Panc1 (cell line): ENCODE measurements at regions not wholly inside any gene's neighbourhood (a gene's known extent, or its start where the extent isn't known, plus 50 kb on each side); places are given as distances from the start of the nearest gene placed in this dataset.

Experiments used
- ATAC-seq: fragments of 200-7000 bp; cut with Tn5 transposase; 2 replicates; pipeline ENCODE4 v1.9.1; 2020; ENCODE audit warnings: mild to moderate bottlenecking, moderate library complexity
- BruUV-seq: library from RNA; stranded (reverse); fragments of 400-500 nt; replicated peaks from 2 replicates; lab custom pipeline; 2021; lab: Mats Ljungman, UMichigan
- CTCF ChIA-PET: fragments of 300-600 bp; sonication (Branson Sonifier 250); formaldehyde crosslinking; loops from one replicate; lab custom pipeline; 2022; ENCODE audit warnings: antibody characterized with exemption; lab: Charles Lee
- POLR2A ChIA-PET: fragments of 300-600 bp; sonication (Branson Sonifier 250); formaldehyde crosslinking; loops from one replicate; lab custom pipeline; 2022; ENCODE audit warnings: antibody characterized with exemption; lab: Charles Lee
- DNase-seq: peaks from one replicate; pipeline ENCODE4 v3.0.0-alpha.2; 2010; ENCODE audit warnings: low read depth, low spot score
- H3K27ac ChIP-seq: 2 replicates; pipeline ENCODE4 v1.5.1; 2011; ENCODE audit warnings: mild to moderate bottlenecking, low read length, inconsistent platforms
- H3K27me3 ChIP-seq: fragments of 200-500 bp; sonication (Bioruptor generic); 2 replicates; pipeline ENCODE4 v1.6.0; 2014; ENCODE audit warnings: low read length, inconsistent platforms; ENCODE audit not compliant: control insufficient read depth, insufficient read depth
- H3K36me3 ChIP-seq: fragments of 200-500 bp; sonication (Bioruptor generic); 2 replicates; pipeline ENCODE4 v1.5.1; 2014; ENCODE audit warnings: inconsistent platforms, mild to moderate bottlenecking, low read length, moderate library complexity; ENCODE audit not compliant: control insufficient read depth, insufficient read depth
- H3K4me1 ChIP-seq: 2 replicates; pipeline ENCODE4 v1.5.1; 2011; ENCODE audit warnings: inconsistent platforms, mild to moderate bottlenecking, low read length, moderate library complexity; ENCODE audit not compliant: control insufficient read depth, insufficient read depth
- H3K4me3 ChIP-seq, 2 experiments: 2 replicates each; pipeline ENCODE4 v1.5.1; 2011 to 2012; ENCODE audit warnings: low read depth in 2 of 2, low read length in 2 of 2, mild to moderate bottlenecking in 2 of 2, inconsistent platforms in 1 of 2, moderate library complexity in 1 of 2
- H3K9me3 ChIP-seq: fragments of 200-500 bp; sonication (Bioruptor generic); 2 replicates; pipeline ENCODE4 v1.5.1; 2014; ENCODE audit warnings: low read depth, mild to moderate bottlenecking, inconsistent platforms, low read length, moderate library complexity; ENCODE audit not compliant: control insufficient read depth, insufficient read depth
- CTCF ChIP-seq: fragments of 450-650 bp; IDR thresholded peaks from 2 replicates; pipeline ENCODE4 v1.5.1; 2017; ENCODE audit warnings: mild to moderate bottlenecking
- POLR2AphosphoS5 ChIP-seq: IDR thresholded peaks from 2 replicates; pipeline ENCODE4 v1.6.1; 2012; ENCODE audit warnings: mild to moderate bottlenecking, low read depth, low read length, moderate library complexity
- REST ChIP-seq, 2 experiments: IDR thresholded peaks; 2 replicates each; pipeline ENCODE4 v1.6.1; 2011 to 2012; ENCODE audit warnings: low read depth in 2 of 2, control low read depth in 1 of 2, low read length in 1 of 2, mild to moderate bottlenecking in 1 of 2, moderate library complexity in 1 of 2; ENCODE audit not compliant: insufficient read depth in 1 of 2
- SIN3A ChIP-seq: IDR thresholded peaks from 2 replicates; pipeline ENCODE4 v1.6.1; 2012; ENCODE audit warnings: low read depth, mild to moderate bottlenecking, low read length, moderate library complexity, borderline replicate concordance; ENCODE audit not compliant: insufficient read depth
- TCF7L2 ChIP-seq: IDR thresholded peaks from 2 replicates; pipeline ENCODE4 v1.6.1; 2011; ENCODE audit warnings: mild to moderate bottlenecking, low read depth, low read length, inconsistent platforms
- in situ Hi-C: cut with HindIII; loops from 2 replicates; pipeline ENCODE4 v1.10.0; 2016; ENCODE audit warnings: low sequenced_read_pairs, low pct_unique_long_range_greater_than_20kb
- intact Hi-C: fragments of 100-400 bp; cut with micrococcal nuclease; formaldehyde crosslinking; loops from one replicate; pipeline ENCODE4 v1.10.0; 2022; ENCODE audit not compliant: unreplicated experiment

GRCh38 chr20:51087266-51087665 is 64.4 kb upstream of the KCNG1 start:
- Histone ChIP-seq H3K27me3 (peaks cover 26% of the 10 kb centered on the region), H3K4me1 (peaks cover 2% of the 10 kb centered on the region; the same call in 1 of the 2 replicates), H3K9me3 (no peaks in the 10 kb centered on the region), H3K36me3 (no peaks in the 10 kb centered on the region), H3K27ac (no peak overlapping the region), H3K4me3 (no peak overlapping the region)
- TF ChIP-seq POLR2AphosphoS5 (no peak), REST (IDR thresholded peaks at IDR 0.05; ENCODE audit: insufficient read depth in 1 of 2, low read depth in 2 of 2, low read length in 1 of 2) (no peak), TCF7L2 (no peak), SIN3A (no peak), CTCF (no peak)
- CTCF ChIA-PET, result no interaction called here
- ATAC-seq (no peak), DNase-seq (no peak)
- in situ Hi-C loops (no loop called here), intact Hi-C loops (no loop called here)
- POLR2A ChIA-PET, result no interaction called here
- BruUV-seq, result no TSS peak

GRCh38 chr20:51085769-51086168 is 62.9 kb upstream of the KCNG1 start:
- DNase-seq (no peak), ATAC-seq (no peak)
- H3K4me3 ChIP-seq, result no peak overlapping the region
- no peaks in the 10 kb centered on the region for H3K9me3 ChIP-seq
- BruUV-seq, result no TSS peak
- H3K27me3 ChIP-seq, result peaks cover 17% of the 10 kb centered on the region
- in situ Hi-C loops (no loop called here), intact Hi-C loops (no loop called here)
- ChIA-PET POLR2A (interaction anchor here (0.6 kb wide), 2 partner anchors 10 to 14 kb away, joined by 4 to 5 read pairs; no protein-coding TSS in a partner anchor), CTCF (no interaction called here)
- no peaks in the 10 kb centered on the region for H3K36me3 ChIP-seq
- TF ChIP-seq TCF7L2, result no peak
- TF ChIP-seq SIN3A, result no peak
- TF ChIP-seq POLR2AphosphoS5, result no peak
- TF ChIP-seq REST (IDR thresholded peaks at IDR 0.05; ENCODE audit: insufficient read depth in 1 of 2, low read depth in 2 of 2, low read length in 1 of 2), result no peak
- TF ChIP-seq CTCF, result no peak
- no peak overlapping the region for H3K27ac ChIP-seq
- H3K4me1 ChIP-seq, result no peaks in the 10 kb centered on the region
